ENCODE measurements at regions not wholly inside any gene's neighbourhood (a gene's known extent, or its start where the extent isn't known, plus 50 kb on each side); places are given as distances from the start of the nearest gene placed in this dataset.

GRCh38 chr6:150722614-150723344 lies 123.1 kb downstream of the PLEKHG1 start:
- no peak overlapping the region for H3K4me3 ChIP-seq (ENCODE audit: low read depth, low read length)
- TF ChIP-seq, protein P1, sequence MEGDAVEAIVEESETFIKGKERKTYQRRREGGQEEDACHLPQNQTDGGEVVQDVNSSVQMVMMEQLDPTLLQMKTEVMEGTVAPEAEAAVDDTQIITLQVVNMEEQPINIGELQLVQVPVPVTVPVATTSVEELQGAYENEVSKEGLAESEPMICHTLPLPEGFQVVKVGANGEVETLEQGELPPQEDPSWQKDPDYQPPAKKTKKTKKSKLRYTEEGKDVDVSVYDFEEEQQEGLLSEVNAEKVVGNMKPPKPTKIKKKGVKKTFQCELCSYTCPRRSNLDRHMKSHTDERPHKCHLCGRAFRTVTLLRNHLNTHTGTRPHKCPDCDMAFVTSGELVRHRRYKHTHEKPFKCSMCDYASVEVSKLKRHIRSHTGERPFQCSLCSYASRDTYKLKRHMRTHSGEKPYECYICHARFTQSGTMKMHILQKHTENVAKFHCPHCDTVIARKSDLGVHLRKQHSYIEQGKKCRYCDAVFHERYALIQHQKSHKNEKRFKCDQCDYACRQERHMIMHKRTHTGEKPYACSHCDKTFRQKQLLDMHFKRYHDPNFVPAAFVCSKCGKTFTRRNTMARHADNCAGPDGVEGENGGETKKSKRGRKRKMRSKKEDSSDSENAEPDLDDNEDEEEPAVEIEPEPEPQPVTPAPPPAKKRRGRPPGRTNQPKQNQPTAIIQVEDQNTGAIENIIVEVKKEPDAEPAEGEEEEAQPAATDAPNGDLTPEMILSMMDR (conservative IDR thresholded peaks at IDR 0.05; ENCODE audit: low read depth, low read length): no peak
- peak; percentile 8 for DNase-seq (ENCODE audit: low read depth)

GRCh38 chr6:150723345-150723658 lies 123.6 kb downstream of the PLEKHG1 start:
- DNase-seq (ENCODE audit: low read depth): no peak
- TF ChIP-seq, protein P1 (conservative IDR thresholded peaks at IDR 0.05; ENCODE audit: low read depth, low read length): no peak
- no peak overlapping the region for H3K4me3 ChIP-seq (ENCODE audit: low read depth, low read length)

DNA sequence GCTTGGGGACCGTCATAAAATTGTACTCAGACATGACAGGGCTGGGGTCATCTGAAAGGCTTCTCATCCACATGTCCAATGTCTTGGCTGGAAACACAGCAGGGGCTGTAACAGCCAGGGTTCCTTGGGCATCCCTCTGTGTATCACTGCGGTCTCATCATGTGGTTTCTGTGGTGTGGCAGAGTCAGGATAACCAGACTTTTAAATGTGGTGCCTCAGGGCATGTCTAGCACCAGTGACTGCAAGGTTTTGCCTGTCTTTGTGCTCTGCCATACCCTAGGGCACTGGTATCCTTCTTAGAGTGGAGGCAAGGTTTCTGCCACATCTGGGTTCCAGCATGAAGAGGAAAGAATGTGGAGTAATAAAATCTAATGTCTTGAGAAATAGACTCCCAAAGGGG lies 124.2 kb downstream of the PLEKHG1 start:
- no peak for DNase-seq (ENCODE audit: low read depth)

GRCh38 chr6:150725795-150726194 lies 126.1 kb downstream of the PLEKHG1 start:
- H3K4me3 ChIP-seq (ENCODE audit: low read depth, low read length): no peak overlapping the region
- DNase-seq (ENCODE audit: low read depth): no peak
- TF ChIP-seq, protein P1 (conservative IDR thresholded peaks at IDR 0.05; ENCODE audit: low read depth, low read length): no peak

More for the DNA sequence above, 124.2 kb downstream of the PLEKHG1 start:
- TF ChIP-seq, protein P1 (conservative IDR thresholded peaks at IDR 0.05; ENCODE audit: low read depth, low read length): no peak
- no peak overlapping the region for H3K4me3 ChIP-seq (ENCODE audit: low read depth, low read length)

DNA sequence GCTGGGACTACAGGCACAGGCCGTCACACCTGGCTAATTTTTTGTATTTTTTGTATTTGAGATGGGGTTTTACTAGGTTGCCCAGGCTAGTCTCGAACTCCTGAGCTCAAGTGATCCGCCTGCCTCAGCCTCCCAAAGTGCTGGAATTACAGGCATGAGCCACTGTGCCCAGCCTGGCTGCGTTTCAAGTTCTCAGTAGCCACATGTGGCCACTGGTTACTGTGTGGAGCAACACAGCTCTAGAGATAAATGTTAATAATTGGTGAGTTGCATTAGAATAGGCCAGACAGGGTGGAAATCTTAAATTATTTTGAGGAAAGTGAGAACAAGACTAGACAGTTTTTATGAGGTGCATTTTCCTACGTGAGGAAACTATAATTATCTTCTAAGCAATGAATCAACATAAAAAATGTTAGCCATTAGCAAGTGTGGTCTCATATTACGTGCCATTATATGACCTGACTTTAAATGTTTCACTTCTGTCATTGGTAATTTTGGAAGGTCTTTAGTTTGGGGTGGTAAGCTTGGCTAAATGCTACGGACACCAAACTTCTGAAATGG lies 129.6 kb downstream of the PLEKHG1 start:
- DNase-seq (ENCODE audit: low read depth): no peak
- no peak overlapping the region for H3K4me3 ChIP-seq (ENCODE audit: low read depth, low read length)
- TF ChIP-seq, protein P1 (conservative IDR thresholded peaks at IDR 0.05; ENCODE audit: low read depth, low read length): no peak

GRCh38 chr6:150730801-150731457 lies 131.2 kb downstream of the PLEKHG1 start:
- no peak for DNase-seq (ENCODE audit: low read depth)
- TF ChIP-seq, protein P1 (conservative IDR thresholded peaks at IDR 0.05; ENCODE audit: low read depth, low read length): no peak

More at GRCh38 chr6:150730801-150731457, 131.2 kb downstream of the PLEKHG1 start:
- H3K4me3 ChIP-seq (ENCODE audit: low read depth, low read length): no peak overlapping the region
